Upper lobe of left lung (tissue), 4 donors: ENCODE measurements at regions not wholly inside any gene's neighbourhood (a gene's known extent, or its start where the extent isn't known, plus 50 kb on each side); places are given as distances from the start of the nearest gene placed in this dataset.

Experiments
- EP300 ChIP-seq, 4 donors: sonication (generic); formaldehyde crosslinking; IDR thresholded peaks; one replicate each; pipeline ENCODE4 v1.5.1; 2017; ENCODE audit warnings: antibody characterized with exemption in 4 of 4, control low read depth in 2 of 4
- POLR2A ChIP-seq, 4 donors: fragments of 450-650 bp; IDR thresholded peaks; one replicate each; pipeline ENCODE4 v1.5.1; 2016 to 2017; ENCODE audit warnings: antibody characterized with exemption in 4 of 4, mild to moderate bottlenecking in 2 of 4
- POLR2AphosphoS5 ChIP-seq, 2 donors: sonication (generic); formaldehyde crosslinking; IDR thresholded peaks; one replicate each; pipeline ENCODE4 v1.5.1; 2017; ENCODE audit warnings: antibody characterized with exemption in 2 of 2
- TF ChIP-seq, protein P1 (sequence below), 6 experiments: fragments of 450-650 bp in 4 of 6; fragments of 200-600 bp in 2 of 6; sonication (generic) in 2 of 6; IDR thresholded peaks; one replicate each; pipeline ENCODE4 v1.5.1; 2016 to 2019; ENCODE audit warnings: antibody characterized with exemption in 6 of 6

DNA sequence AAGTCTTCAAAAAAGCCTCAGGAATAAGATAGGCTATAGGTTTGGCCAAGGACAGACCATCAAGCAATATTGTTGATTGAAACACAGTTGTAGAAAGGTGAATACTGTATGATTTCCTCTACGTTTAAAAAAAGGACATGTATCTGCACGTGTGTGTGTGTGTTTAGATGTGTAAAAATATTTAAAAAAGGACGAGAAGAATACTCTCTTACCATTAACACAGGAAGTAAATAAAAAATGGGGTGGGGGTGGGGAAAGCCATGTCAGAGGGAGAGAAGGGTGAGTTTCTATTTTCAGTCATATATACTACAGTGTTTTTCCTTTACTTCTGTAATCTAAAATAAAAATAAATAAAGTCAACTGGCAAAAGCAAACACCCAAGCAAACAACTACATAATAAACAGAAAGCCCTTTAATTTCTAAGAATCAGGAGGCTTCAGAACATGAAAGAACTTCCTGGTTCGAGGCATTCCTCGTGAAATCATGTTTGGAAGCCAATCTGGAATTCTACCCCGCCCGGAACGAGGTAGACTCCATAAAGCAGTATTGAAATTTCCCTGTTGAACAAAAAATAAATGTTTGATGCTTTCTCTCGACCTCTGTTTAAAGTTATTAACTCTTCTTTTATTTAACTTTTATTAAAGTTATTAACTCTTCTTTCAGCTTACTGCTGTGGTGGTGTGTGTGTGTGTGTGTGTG is 158.1 kb upstream of the ZNF217 start:
- TF ChIP-seq POLR2A (IDR thresholded peaks at IDR 0.05) (no peak), POLR2AphosphoS5 (IDR thresholded peaks at IDR 0.05) (no peak), EP300 (IDR thresholded peaks at IDR 0.05) (no peak)
- TF ChIP-seq, protein P1, sequence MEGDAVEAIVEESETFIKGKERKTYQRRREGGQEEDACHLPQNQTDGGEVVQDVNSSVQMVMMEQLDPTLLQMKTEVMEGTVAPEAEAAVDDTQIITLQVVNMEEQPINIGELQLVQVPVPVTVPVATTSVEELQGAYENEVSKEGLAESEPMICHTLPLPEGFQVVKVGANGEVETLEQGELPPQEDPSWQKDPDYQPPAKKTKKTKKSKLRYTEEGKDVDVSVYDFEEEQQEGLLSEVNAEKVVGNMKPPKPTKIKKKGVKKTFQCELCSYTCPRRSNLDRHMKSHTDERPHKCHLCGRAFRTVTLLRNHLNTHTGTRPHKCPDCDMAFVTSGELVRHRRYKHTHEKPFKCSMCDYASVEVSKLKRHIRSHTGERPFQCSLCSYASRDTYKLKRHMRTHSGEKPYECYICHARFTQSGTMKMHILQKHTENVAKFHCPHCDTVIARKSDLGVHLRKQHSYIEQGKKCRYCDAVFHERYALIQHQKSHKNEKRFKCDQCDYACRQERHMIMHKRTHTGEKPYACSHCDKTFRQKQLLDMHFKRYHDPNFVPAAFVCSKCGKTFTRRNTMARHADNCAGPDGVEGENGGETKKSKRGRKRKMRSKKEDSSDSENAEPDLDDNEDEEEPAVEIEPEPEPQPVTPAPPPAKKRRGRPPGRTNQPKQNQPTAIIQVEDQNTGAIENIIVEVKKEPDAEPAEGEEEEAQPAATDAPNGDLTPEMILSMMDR (IDR thresholded peaks at IDR 0.05), result no peak
